ENCODE measurements at regions not wholly inside any gene's neighbourhood (a gene's known extent, or its start where the extent isn't known, plus 50 kb on each side); places are given as distances from the start of the nearest gene placed in this dataset.
"Not testable (repeated sequence)": the region's sequence is repeated elsewhere in the genome, so short reads cannot be mapped to it uniquely, and the experiment has no call there.

DNA sequence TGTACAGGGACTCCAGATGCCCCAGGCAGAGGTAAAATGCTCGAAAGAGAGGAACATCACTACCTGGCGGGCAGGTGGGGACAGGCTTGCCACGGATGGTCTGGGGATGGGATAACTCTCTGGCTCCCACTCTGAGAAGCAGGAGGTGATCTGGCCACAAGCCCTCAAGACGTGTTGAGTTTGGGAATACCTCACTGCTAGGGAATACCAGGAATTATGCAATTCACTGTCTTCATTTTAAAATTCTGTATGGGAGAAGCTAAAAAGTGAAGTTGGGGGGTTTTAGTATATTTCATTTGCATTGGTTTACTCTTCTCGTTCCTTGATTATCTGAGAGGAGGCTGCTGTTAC is 510.4 kb downstream of the CCDC171 start:
- H3K4me3 ChIP-seq (ENCODE audit: low read length) = no peak overlapping the region; the same call in 1 of the 2 replicates
- no peaks in the 10 kb centered on the region for H3K36me3 ChIP-seq (replicated peaks; ENCODE audit: low read depth, low read length)
- no peaks in the 10 kb centered on the region for H3K9me3 ChIP-seq (ENCODE audit: insufficient read depth, low read length)
- H3K4me2 ChIP-seq (ENCODE audit: low read length) = peak overlapping the region; percentile 55; the same call in 1 of the 2 replicates
- H3K27ac ChIP-seq (ENCODE audit: low read length) = no peak overlapping the region
- no peak for TF ChIP-seq EZH2phosphoT487 (IDR thresholded peaks at IDR 0.05; ENCODE audit: low read depth)
- TF ChIP-seq, protein P1, sequence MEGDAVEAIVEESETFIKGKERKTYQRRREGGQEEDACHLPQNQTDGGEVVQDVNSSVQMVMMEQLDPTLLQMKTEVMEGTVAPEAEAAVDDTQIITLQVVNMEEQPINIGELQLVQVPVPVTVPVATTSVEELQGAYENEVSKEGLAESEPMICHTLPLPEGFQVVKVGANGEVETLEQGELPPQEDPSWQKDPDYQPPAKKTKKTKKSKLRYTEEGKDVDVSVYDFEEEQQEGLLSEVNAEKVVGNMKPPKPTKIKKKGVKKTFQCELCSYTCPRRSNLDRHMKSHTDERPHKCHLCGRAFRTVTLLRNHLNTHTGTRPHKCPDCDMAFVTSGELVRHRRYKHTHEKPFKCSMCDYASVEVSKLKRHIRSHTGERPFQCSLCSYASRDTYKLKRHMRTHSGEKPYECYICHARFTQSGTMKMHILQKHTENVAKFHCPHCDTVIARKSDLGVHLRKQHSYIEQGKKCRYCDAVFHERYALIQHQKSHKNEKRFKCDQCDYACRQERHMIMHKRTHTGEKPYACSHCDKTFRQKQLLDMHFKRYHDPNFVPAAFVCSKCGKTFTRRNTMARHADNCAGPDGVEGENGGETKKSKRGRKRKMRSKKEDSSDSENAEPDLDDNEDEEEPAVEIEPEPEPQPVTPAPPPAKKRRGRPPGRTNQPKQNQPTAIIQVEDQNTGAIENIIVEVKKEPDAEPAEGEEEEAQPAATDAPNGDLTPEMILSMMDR (IDR thresholded peaks at IDR 0.05; ENCODE audit: low read depth, low read length) = no peak
- H3K9ac ChIP-seq (ENCODE audit: low read length) = no peak overlapping the region
- no peaks in the 10 kb centered on the region for H4K20me1 ChIP-seq (ENCODE audit: insufficient read depth, low read length)
- H3K27me3 ChIP-seq (ENCODE audit: low read depth, low read length) = no peaks in the 10 kb centered on the region
- no peak overlapping the region for H2AFZ ChIP-seq (ENCODE audit: low read depth, low read length)
- H3K4me1 ChIP-seq (ENCODE audit: low read length) = peaks cover 62% of the 10 kb centered on the region
- H3K79me2 ChIP-seq (ENCODE audit: low read length) = no peaks in the 10 kb centered on the region

DNA sequence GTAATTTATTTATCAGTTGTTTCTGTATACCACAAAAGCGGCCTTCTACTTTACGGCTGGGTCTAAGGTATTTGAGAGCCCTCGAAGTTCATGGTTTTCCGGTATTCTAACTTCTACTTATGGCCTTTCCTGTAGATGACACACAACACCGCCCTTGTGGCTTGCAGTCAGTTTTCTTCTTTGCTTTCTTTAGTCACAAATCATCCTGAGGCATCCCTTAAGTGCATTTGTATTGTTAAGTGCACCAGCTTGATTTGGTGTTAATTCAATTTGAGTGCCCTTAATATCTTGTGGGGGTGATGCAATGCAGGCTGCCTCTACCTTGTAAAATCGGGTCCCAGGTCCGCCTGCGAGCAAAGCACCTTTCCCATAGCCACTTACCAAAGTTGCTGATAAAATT is 511.9 kb downstream of the CCDC171 start:
- peaks cover 48% of the 10 kb centered on the region for H3K4me1 ChIP-seq (ENCODE audit: low read length)
- H3K4me2 ChIP-seq (ENCODE audit: low read length) = no peak overlapping the region
- no peaks in the 10 kb centered on the region for H3K9me3 ChIP-seq (ENCODE audit: insufficient read depth, low read length)
- no peak overlapping the region for H3K27ac ChIP-seq (ENCODE audit: low read length)
- no peaks in the 10 kb centered on the region for H3K36me3 ChIP-seq (replicated peaks; ENCODE audit: low read depth, low read length)
- no peak overlapping the region for H3K4me3 ChIP-seq (ENCODE audit: low read length)
- no peak overlapping the region for H3K9ac ChIP-seq (ENCODE audit: low read length)
- no peak for TF ChIP-seq EZH2phosphoT487 (IDR thresholded peaks at IDR 0.05; ENCODE audit: low read depth)
- TF ChIP-seq, protein P1 (IDR thresholded peaks at IDR 0.05; ENCODE audit: low read depth, low read length) = no peak
- H4K20me1 ChIP-seq (ENCODE audit: insufficient read depth, low read length) = no peaks in the 10 kb centered on the region
- H3K27me3 ChIP-seq (ENCODE audit: low read depth, low read length) = no peaks in the 10 kb centered on the region
- no peaks in the 10 kb centered on the region for H3K79me2 ChIP-seq (ENCODE audit: low read length)
- no peak overlapping the region for H2AFZ ChIP-seq (ENCODE audit: low read depth, low read length)

DNA sequence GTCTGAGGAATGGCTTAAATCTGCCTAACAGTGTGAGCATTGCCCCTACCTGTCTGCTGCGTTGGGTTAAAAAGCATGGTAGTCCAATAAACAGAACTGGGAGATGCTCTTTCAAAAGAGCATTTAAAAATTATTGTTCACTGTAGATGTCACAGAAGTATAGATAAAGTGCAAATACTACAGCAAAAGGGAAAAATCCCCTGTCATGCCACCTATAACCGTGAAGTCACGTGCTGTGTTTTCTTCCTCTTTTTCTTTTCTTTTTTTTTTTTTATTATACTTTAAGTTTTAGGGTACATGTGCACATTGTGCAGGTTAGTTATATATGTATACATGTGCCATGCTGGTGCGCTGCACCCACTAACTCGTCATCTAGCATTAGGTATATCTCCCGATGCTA is 513.4 kb downstream of the CCDC171 start:
- H3K27me3 ChIP-seq (ENCODE audit: low read depth, low read length); H3K79me2 ChIP-seq (ENCODE audit: low read length); H3K9me3 ChIP-seq (ENCODE audit: insufficient read depth, low read length); H3K36me3 ChIP-seq (replicated peaks; ENCODE audit: low read depth, low read length); H4K20me1 ChIP-seq (ENCODE audit: insufficient read depth, low read length): not testable (repeated sequence)
- H3K9ac ChIP-seq (ENCODE audit: low read length) = peak overlapping the region; percentile 4; the same call in 1 of the 2 replicates
- peak overlapping the region; percentile 50 for H3K27ac ChIP-seq (ENCODE audit: low read length)
- peaks cover 34% of the 10 kb centered on the region for H3K4me1 ChIP-seq (ENCODE audit: low read length)
- peak overlapping the region; percentile 88 for H2AFZ ChIP-seq (ENCODE audit: low read depth, low read length)
- 0 out of 2 replicates have a peak overlapping the region, but pooled peaks have one; percentile 14 for H3K4me3 ChIP-seq (ENCODE audit: low read length)
- peak overlapping the region; percentile 37 for H3K4me2 ChIP-seq (ENCODE audit: low read length)

DNA sequence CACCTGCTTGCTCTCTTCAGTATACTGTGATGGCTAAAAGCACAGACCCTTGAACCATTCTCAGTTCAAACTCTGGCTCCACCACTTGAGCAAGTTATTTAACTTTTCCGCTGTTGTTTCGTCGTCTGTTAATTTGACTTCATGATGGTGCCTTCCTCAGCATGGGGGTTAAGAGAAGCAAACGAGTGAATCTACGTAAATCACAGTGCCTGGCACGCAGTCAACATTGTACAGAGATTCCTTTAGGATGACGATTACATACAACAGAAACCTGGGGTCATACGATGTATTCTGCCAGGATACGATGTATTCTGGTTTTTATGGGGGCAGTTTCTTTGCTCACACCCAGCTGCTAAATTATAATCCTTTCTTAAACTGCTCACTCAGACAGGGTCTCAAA is 515.6 kb downstream of the CCDC171 start:
- H3K36me3 ChIP-seq (replicated peaks; ENCODE audit: low read depth, low read length) = no peaks in the 10 kb centered on the region

More for the DNA sequence above, 515.6 kb downstream of the CCDC171 start:
- Histone ChIP-seq H3K27me3 (ENCODE audit: low read depth, low read length) (no peaks in the 10 kb centered on the region), H3K9me3 (ENCODE audit: insufficient read depth, low read length) (no peaks in the 10 kb centered on the region), H4K20me1 (ENCODE audit: insufficient read depth, low read length) (no peaks in the 10 kb centered on the region), H3K4me3 (ENCODE audit: low read length) (no peak overlapping the region), H2AFZ (ENCODE audit: low read depth, low read length) (no peak overlapping the region), H3K4me2 (ENCODE audit: low read length) (no peak overlapping the region), H3K4me1 (ENCODE audit: low read length) (peaks cover 13% of the 10 kb centered on the region), H3K9ac (ENCODE audit: low read length) (no peak overlapping the region), H3K27ac (ENCODE audit: low read length) (no peak overlapping the region), H3K79me2 (ENCODE audit: low read length) (no peaks in the 10 kb centered on the region)
- TF ChIP-seq, protein P1 (IDR thresholded peaks at IDR 0.05; ENCODE audit: low read depth, low read length) = no peak
- TF ChIP-seq EZH2phosphoT487 (IDR thresholded peaks at IDR 0.05; ENCODE audit: low read depth) = no peak

Data from OCI-LY3 (cell line).